NCI-H128 (cell line): ENCODE measurements at regions not wholly inside any gene's neighbourhood (a gene's known extent, or its start where the extent isn't known, plus 50 kb on each side); places are given as distances from the start of the nearest gene placed in this dataset.

Experiments
- DNase-seq: peaks from one replicate; lab custom pipeline; 2025; ENCODE audit not compliant: unreplicated experiment; lab: John Stamatoyannopoulos, UW

GRCh38 chr1:13965770-13966398, 265.9 kb downstream of the PRDM2 start:
- DNase-seq, result no peak

- no peak for DNase-seq
These were observed 267.7 kb downstream of the PRDM2 start for GRCh38 chr1:13967707-13968106.

- no peak for DNase-seq
These were observed 268.4 kb downstream of the PRDM2 start for GRCh38 chr1:13968361-13968760.

- no peak for DNase-seq
These were observed 270.8 kb downstream of the PRDM2 start for GRCh38 chr1:13970631-13971247.

GRCh38 chr1:13976485-13976884, 276.5 kb downstream of the PRDM2 start:
- no peak for DNase-seq

GRCh38 chr1:13981142-13981541, 281.2 kb downstream of the PRDM2 start:
- DNase-seq, result no peak

- DNase-seq, result no peak
These were observed 283.4 kb downstream of the PRDM2 start for GRCh38 chr1:13983393-13983792.

GRCh38 chr1:13990939-13991338, 291.0 kb downstream of the PRDM2 start:
- no peak for DNase-seq

- no peak for DNase-seq
These were observed 292.7 kb downstream of the PRDM2 start for GRCh38 chr1:13992489-13993285.

- DNase-seq, result no peak
These were observed 294.4 kb downstream of the PRDM2 start for GRCh38 chr1:13994386-13994785.

- DNase-seq, result no peak
These were observed 296.3 kb downstream of the PRDM2 start for GRCh38 chr1:13996334-13996733.

GRCh38 chr1:14003552-14003951, 303.6 kb downstream of the PRDM2 start:
- DNase-seq, result no peak

GRCh38 chr1:14009582-14009981, 309.6 kb downstream of the PRDM2 start:
- DNase-seq, result no peak

- DNase-seq, result no peak
These were observed 310.5 kb downstream of the PRDM2 start for GRCh38 chr1:14010476-14010875.

GRCh38 chr1:14011132-14011531, 311.1 kb downstream of the PRDM2 start:
- DNase-seq, result no peak

GRCh38 chr1:14011888-14012287, 311.9 kb downstream of the PRDM2 start:
- no peak for DNase-seq

GRCh38 chr1:14014929-14015328, 314.9 kb downstream of the PRDM2 start:
- no peak for DNase-seq

GRCh38 chr1:14015917-14016316, 315.9 kb downstream of the PRDM2 start:
- DNase-seq, result no peak

GRCh38 chr1:14017531-14017961, 317.6 kb downstream of the PRDM2 start:
- no peak for DNase-seq

- no peak for DNase-seq
These were observed 319.5 kb downstream of the PRDM2 start for GRCh38 chr1:14019461-14019860.

- no peak for DNase-seq
These were observed 320.0 kb downstream of the PRDM2 start for GRCh38 chr1:14020006-14020405.

GRCh38 chr1:14027099-14027498, 327.1 kb downstream of the PRDM2 start:
- no peak for DNase-seq
